ENCODE measurements at regions not wholly inside any gene's neighbourhood (a gene's known extent, or its start where the extent isn't known, plus 50 kb on each side); places are given as distances from the start of the nearest gene placed in this dataset.
"Not testable (repeated sequence)": the region's sequence is repeated elsewhere in the genome, so short reads cannot be mapped to it uniquely, and the experiment has no call there.

DNA sequence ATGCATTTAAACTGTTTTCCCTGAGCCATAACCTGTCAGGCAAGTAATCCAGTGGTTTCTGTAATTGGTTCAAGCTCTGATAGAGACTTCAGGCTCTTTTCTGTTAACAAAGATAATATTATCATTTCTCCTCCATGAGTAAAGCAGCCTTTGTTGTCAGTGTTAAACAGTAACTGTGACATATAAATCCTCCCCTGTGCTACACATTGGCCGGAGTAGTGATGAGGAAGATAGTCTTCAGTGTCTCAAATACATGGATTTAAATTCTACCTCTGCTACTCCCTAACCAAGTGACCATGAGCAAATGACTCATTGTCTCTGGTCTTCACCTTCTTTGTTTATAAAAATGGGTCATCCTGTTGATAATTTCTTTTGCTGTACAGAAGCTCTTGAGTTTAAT, 615.5 kb upstream of the CHD1 start:
- Histone ChIP-seq H3K9me3 (no peaks in the 10 kb centered on the region), H3K36me3 (no peaks in the 10 kb centered on the region)

DNA sequence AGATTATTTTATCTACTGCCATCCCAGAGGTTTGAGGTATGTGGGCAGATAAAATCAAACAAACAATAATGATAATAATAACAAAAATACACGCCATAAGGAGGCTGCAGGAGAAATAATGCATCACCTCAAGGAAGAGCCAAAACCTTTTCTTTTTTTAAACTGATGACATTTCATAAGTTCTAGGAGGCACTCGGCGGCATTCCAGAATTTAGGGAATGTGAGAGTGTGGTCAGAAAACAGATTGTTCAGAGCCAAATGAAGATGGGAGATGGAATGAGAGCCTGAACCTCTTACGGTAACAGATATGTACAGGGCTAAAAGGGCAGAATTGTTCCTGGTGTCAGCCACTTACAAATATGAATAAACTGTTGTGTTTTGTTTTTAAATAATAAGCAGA, 615.0 kb upstream of the CHD1 start:
- no peak for DNase-seq (ENCODE audit: low spot score in 2 of 2)
- intact Hi-C loops (cut with DNase I), result no loop called here
- no peaks in the 10 kb centered on the region for H3K27me3 ChIP-seq
- no peak overlapping the region for H3K4me3 ChIP-seq
- no peaks in the 10 kb centered on the region for H3K36me3 ChIP-seq
- no peaks in the 10 kb centered on the region for H3K9me3 ChIP-seq
- H3K4me1 ChIP-seq, result no peaks in the 10 kb centered on the region
- no peak overlapping the region for H3K27ac ChIP-seq
- TF ChIP-seq, protein P1, sequence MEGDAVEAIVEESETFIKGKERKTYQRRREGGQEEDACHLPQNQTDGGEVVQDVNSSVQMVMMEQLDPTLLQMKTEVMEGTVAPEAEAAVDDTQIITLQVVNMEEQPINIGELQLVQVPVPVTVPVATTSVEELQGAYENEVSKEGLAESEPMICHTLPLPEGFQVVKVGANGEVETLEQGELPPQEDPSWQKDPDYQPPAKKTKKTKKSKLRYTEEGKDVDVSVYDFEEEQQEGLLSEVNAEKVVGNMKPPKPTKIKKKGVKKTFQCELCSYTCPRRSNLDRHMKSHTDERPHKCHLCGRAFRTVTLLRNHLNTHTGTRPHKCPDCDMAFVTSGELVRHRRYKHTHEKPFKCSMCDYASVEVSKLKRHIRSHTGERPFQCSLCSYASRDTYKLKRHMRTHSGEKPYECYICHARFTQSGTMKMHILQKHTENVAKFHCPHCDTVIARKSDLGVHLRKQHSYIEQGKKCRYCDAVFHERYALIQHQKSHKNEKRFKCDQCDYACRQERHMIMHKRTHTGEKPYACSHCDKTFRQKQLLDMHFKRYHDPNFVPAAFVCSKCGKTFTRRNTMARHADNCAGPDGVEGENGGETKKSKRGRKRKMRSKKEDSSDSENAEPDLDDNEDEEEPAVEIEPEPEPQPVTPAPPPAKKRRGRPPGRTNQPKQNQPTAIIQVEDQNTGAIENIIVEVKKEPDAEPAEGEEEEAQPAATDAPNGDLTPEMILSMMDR (IDR thresholded peaks at IDR 0.05), result no peak

More for the DNA sequence above, 615.5 kb upstream of the CHD1 start:
- Histone ChIP-seq H3K4me1 (no peaks in the 10 kb centered on the region), H3K27me3 (no peaks in the 10 kb centered on the region), H3K27ac (no peak overlapping the region), H3K4me3 (no peak overlapping the region)
- TF ChIP-seq, protein P1 (IDR thresholded peaks at IDR 0.05), result no peak
- intact Hi-C loops (cut with DNase I), result no loop called here
- no peak for DNase-seq (ENCODE audit: low spot score in 2 of 2)

- DNase-seq (ENCODE audit: low spot score in 2 of 2); H3K27ac ChIP-seq; H3K9me3 ChIP-seq; intact Hi-C loops (cut with DNase I); H3K4me1 ChIP-seq; H3K4me3 ChIP-seq; H3K36me3 ChIP-seq; H3K27me3 ChIP-seq: not testable (repeated sequence)
These were observed 605.4 kb upstream of the CHD1 start for GRCh38 chr5:99534241-99534640.

DNA sequence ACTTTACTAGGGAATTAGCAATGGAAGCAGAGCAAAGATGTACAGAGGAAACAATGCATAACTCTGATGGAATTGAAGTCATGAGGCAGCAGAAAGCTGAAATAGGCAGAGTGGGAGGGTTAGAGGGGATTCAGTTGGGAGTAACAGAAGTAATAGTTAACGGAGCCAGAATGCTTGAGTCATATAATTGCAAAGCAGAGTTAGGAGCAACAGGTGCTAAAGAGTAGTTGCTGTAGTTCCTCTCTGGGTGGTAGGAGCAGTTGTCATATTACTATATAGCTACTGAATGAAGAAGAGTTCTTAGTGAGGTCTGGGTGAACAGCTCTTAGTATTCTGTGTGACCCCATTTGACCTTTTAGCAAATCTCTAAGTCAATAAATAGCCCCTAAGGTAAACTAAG, 592.9 kb upstream of the CHD1 start:
- H3K9me3 ChIP-seq; H3K4me3 ChIP-seq; intact Hi-C loops (cut with DNase I); H3K36me3 ChIP-seq; H3K27me3 ChIP-seq; H3K4me1 ChIP-seq; DNase-seq (ENCODE audit: low spot score in 2 of 2); H3K27ac ChIP-seq: not testable (repeated sequence)

- intact Hi-C loops (cut with DNase I); DNase-seq (ENCODE audit: low spot score in 2 of 2); H3K4me3 ChIP-seq; H3K27ac ChIP-seq; H3K9me3 ChIP-seq; H3K36me3 ChIP-seq; H3K4me1 ChIP-seq; H3K27me3 ChIP-seq: not testable (repeated sequence)
These were observed 587.2 kb upstream of the CHD1 start for GRCh38 chr5:99515864-99516490.

- DNase-seq (ENCODE audit: low spot score in 2 of 2); H3K27ac ChIP-seq; H3K9me3 ChIP-seq; H3K36me3 ChIP-seq; H3K27me3 ChIP-seq; H3K4me1 ChIP-seq; intact Hi-C loops (cut with DNase I); H3K4me3 ChIP-seq: not testable (repeated sequence)
These were observed 581.5 kb upstream of the CHD1 start for GRCh38 chr5:99510237-99510866.

GRCh38 chr5:99509064-99509463, 580.3 kb upstream of the CHD1 start:
- DNase-seq (ENCODE audit: low spot score in 2 of 2); H3K36me3 ChIP-seq; H3K4me1 ChIP-seq; intact Hi-C loops (cut with DNase I); H3K27me3 ChIP-seq; H3K4me3 ChIP-seq; H3K27ac ChIP-seq; H3K9me3 ChIP-seq: not testable (repeated sequence)

- H3K9me3 ChIP-seq; intact Hi-C loops (cut with DNase I); H3K36me3 ChIP-seq; H3K27me3 ChIP-seq; H3K4me3 ChIP-seq; DNase-seq (ENCODE audit: low spot score in 2 of 2); H3K27ac ChIP-seq; H3K4me1 ChIP-seq: not testable (repeated sequence)
These were observed 566.6 kb upstream of the CHD1 start for GRCh38 chr5:99495456-99495855.

DNA sequence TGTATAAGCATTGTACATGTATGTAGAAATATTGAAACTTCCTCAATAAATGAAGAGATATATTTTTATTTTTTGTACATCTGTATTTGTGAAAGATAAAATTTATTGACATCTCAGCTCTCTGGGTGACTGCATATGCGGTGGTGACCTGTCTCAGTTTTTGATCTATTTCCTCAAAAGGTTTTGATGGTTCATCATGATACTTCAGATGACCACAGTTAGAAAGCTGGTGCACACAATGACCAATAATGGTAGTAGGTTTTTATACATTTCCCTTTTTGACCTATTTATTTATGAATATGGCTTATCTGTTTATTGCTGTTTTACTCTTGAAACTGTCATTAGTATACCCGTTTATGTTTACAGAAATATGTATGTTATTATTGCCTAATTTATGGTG, 549.6 kb upstream of the CHD1 start:
- H3K4me3 ChIP-seq; H3K36me3 ChIP-seq; H3K27ac ChIP-seq; intact Hi-C loops (cut with DNase I); H3K9me3 ChIP-seq; H3K4me1 ChIP-seq; DNase-seq (ENCODE audit: low spot score in 2 of 2); H3K27me3 ChIP-seq: not testable (repeated sequence)

DNA sequence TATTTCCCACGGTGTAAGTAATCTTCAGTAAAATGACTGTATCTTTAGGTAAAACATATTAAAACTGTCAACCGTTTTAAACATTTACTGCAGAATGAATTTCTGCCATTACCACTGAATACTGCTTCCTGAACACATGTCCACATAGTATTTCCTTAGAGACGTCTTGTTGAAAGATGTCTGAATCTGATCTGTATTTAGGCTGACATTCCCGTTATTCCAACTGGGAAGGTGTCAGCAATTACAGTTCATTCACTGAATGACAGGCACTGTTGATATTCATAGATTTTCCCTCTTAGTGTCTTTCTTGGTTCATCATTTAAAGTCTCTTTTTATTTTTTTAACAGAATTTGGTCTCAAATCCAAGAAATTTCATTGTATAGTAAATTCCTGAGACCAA, 544.5 kb upstream of the CHD1 start:
- H3K27ac ChIP-seq; intact Hi-C loops (cut with DNase I); DNase-seq (ENCODE audit: low spot score in 2 of 2); H3K4me3 ChIP-seq; H3K36me3 ChIP-seq; H3K4me1 ChIP-seq; H3K9me3 ChIP-seq; H3K27me3 ChIP-seq: not testable (repeated sequence)

DNA sequence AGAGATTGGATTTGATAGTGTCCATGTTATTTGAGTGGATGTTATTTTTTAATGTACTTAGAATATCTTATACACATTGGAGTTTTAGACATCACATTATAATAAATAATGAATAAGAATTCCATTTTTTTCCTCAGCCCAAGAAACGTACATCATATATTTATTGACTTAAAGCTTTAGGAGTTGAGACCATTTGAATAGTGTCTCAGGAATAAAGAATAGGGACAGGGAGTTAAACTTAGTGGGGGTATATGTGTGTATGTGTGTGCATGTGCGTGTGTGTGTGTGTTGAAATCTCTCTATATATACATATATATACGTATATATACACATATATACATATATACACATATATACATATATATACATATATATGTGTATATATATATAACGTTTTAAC, 542.9 kb upstream of the CHD1 start:
- H3K4me1 ChIP-seq; H3K27ac ChIP-seq; H3K27me3 ChIP-seq; H3K36me3 ChIP-seq; H3K4me3 ChIP-seq; intact Hi-C loops (cut with DNase I); DNase-seq (ENCODE audit: low spot score in 2 of 2); H3K9me3 ChIP-seq: not testable (repeated sequence)

GRCh38 chr5:99471178-99471577, 542.4 kb upstream of the CHD1 start:
- H3K4me1 ChIP-seq; DNase-seq (ENCODE audit: low spot score in 2 of 2); intact Hi-C loops (cut with DNase I): not testable (repeated sequence)

GRCh38 chr5:99470636-99471035, 541.8 kb upstream of the CHD1 start:
- DNase-seq (ENCODE audit: low spot score in 2 of 2); H3K27ac ChIP-seq; H3K9me3 ChIP-seq; H3K27me3 ChIP-seq; H3K4me1 ChIP-seq; H3K36me3 ChIP-seq; intact Hi-C loops (cut with DNase I); H3K4me3 ChIP-seq: not testable (repeated sequence)

More at GRCh38 chr5:99471178-99471577, 542.4 kb upstream of the CHD1 start:
- H3K36me3 ChIP-seq, H3K27ac ChIP-seq, H3K9me3 ChIP-seq, H3K4me3 ChIP-seq, H3K27me3 ChIP-seq: not testable (repeated sequence)

All from ascending aorta (tissue), 2 donors.